IMR-90 (cell line): ENCODE measurements at regions not wholly inside any gene's neighbourhood (a gene's known extent, or its start where the extent isn't known, plus 50 kb on each side); places are given as distances from the start of the nearest gene placed in this dataset.

ENCODE experiments used
- ATAC-seq: fragments of 200-7000 bp; cut with Tn5 transposase; 2 replicates; pipeline ENCODE4 v1.9.1; 2020; ENCODE audit warnings: low read depth, mild to moderate bottlenecking, moderate library complexity
- BruUV-seq: library from RNA; stranded (reverse); fragments of 400-500 nt; replicated peaks from 2 replicates; lab custom pipeline; 2021; lab: Mats Ljungman, UMichigan
- CTCF ChIA-PET: fragments of 300-600 bp; formaldehyde crosslinking; extraction: SDS; loops from one replicate; lab custom pipeline; 2021; ENCODE audit warnings: antibody characterized with exemption; lab: Yijun Ruan, JAX
- POLR2A ChIA-PET: fragments of 300-600 bp; sonication (Branson Sonifier 250); formaldehyde crosslinking; loops from one replicate; lab custom pipeline; 2022; ENCODE audit warnings: antibody characterized with exemption; ENCODE audit not compliant: unreplicated experiment; lab: Charles Lee
- DNase-seq: peaks from one replicate; pipeline ENCODE4 v3.0.0; 2013
- H2AFZ ChIP-seq: replicated peaks from 2 replicates; pipeline ENCODE3; 2013; ENCODE audit warnings: low read length, mild to moderate bottlenecking; ENCODE audit not compliant: poor library complexity
- H2AK5ac ChIP-seq: 2 replicates; pipeline ENCODE4 v1.6.1; 2013; ENCODE audit warnings: low read depth, low read length, inconsistent platforms
- H2AK9ac ChIP-seq: replicated peaks from 2 replicates; pipeline ENCODE3; 2013; ENCODE audit warnings: mild to moderate bottlenecking, low read depth, low read length, moderate library complexity; ENCODE audit not compliant: poor library complexity
- H2BK120ac ChIP-seq: 2 replicates; pipeline ENCODE4 v1.6.1; 2013; ENCODE audit warnings: low read depth, low read length, inconsistent platforms
- H2BK15ac ChIP-seq: 3 replicates; pipeline ENCODE4 v1.6.1; 2013; ENCODE audit warnings: low read depth, low read length, inconsistent platforms
- H2BK20ac ChIP-seq: 2 replicates; pipeline ENCODE4 v1.6.1; 2013; ENCODE audit warnings: low read depth, mild to moderate bottlenecking, inconsistent platforms, low read length, moderate library complexity
- H2BK5ac ChIP-seq: 2 replicates; pipeline ENCODE4 v1.6.1; 2013; ENCODE audit warnings: mild to moderate bottlenecking, low read depth, low read length, inconsistent platforms; ENCODE audit not compliant: poor library complexity, severe bottlenecking
- H3K14ac ChIP-seq: replicated peaks from 2 replicates; pipeline ENCODE4 v1.6.1; 2013; ENCODE audit warnings: low read depth, low read length, inconsistent platforms
- H3K18ac ChIP-seq: 2 replicates; pipeline ENCODE4 v1.6.1; 2013; ENCODE audit warnings: low read depth, low read length, control low read depth
- H3K23ac ChIP-seq: 2 replicates; pipeline ENCODE4 v1.6.1; 2013; ENCODE audit warnings: low read depth, low read length, inconsistent platforms
- H3K27ac ChIP-seq: 2 replicates; pipeline ENCODE4 v1.5.1; 2013; ENCODE audit warnings: mild to moderate bottlenecking, control low read depth, low read length; ENCODE audit not compliant: insufficient read depth
- H3K27me3 ChIP-seq: 2 replicates; pipeline ENCODE4 v1.6.1; 2013; ENCODE audit warnings: low read length; ENCODE audit not compliant: control insufficient read depth, insufficient read depth
- H3K36me3 ChIP-seq: 2 replicates; pipeline ENCODE4 v1.6.1; 2013; ENCODE audit warnings: low read length, mixed read lengths; ENCODE audit not compliant: control insufficient read depth, insufficient read depth
- H3K4ac ChIP-seq: 2 replicates; pipeline ENCODE4 v1.6.1; 2013; ENCODE audit warnings: low read depth, low read length, inconsistent platforms
- H3K4me1 ChIP-seq: 2 replicates; pipeline ENCODE4 v1.6.1; 2013; ENCODE audit warnings: low read length, mixed read lengths; ENCODE audit not compliant: control insufficient read depth, insufficient read depth
- H3K4me2 ChIP-seq: 2 replicates; pipeline ENCODE4 v1.6.1; 2013; ENCODE audit warnings: low read depth, mild to moderate bottlenecking, control low read depth, low read length, moderate library complexity
- H3K4me3 ChIP-seq: 2 replicates; pipeline ENCODE4 v1.5.1; 2013; ENCODE audit warnings: low read depth, mild to moderate bottlenecking, control low read depth, low read length, moderate library complexity; ENCODE audit not compliant: insufficient read depth
- H3K56ac ChIP-seq: 2 replicates; pipeline ENCODE4 v1.6.1; 2013; ENCODE audit warnings: low read length, inconsistent platforms; ENCODE audit not compliant: insufficient read depth; ENCODE audit errors: extremely low read depth
- H3K79me1 ChIP-seq, 2 experiments: 2 replicates each; pipeline ENCODE4 v1.6.1; 2013; ENCODE audit warnings: low read length in 2 of 2, inconsistent platforms in 1 of 2, low read depth in 1 of 2
- H3K9ac ChIP-seq: 2 replicates; pipeline ENCODE4 v1.6.1; 2013; ENCODE audit warnings: low read depth, low read length, control low read depth
- H3K9me1 ChIP-seq: 2 replicates; pipeline ENCODE4 v1.6.1; 2013; ENCODE audit warnings: low read length, inconsistent platforms; ENCODE audit not compliant: insufficient read depth
- H3K9me3 ChIP-seq: 2 replicates; pipeline ENCODE4 v1.6.1; 2013; ENCODE audit warnings: low read length; ENCODE audit not compliant: control insufficient read depth, insufficient read depth
- H4K20me1 ChIP-seq: 2 replicates; pipeline ENCODE4 v1.6.1; 2013; ENCODE audit warnings: low read length, inconsistent platforms; ENCODE audit not compliant: insufficient read depth
- H4K5ac ChIP-seq: 2 replicates; pipeline ENCODE4 v1.6.1; 2013; ENCODE audit warnings: mild to moderate bottlenecking, low read depth, low read length, control low read depth
- H4K8ac ChIP-seq, 2 experiments: 2 replicates each; pipeline ENCODE4 v1.6.1; 2013; ENCODE audit warnings: low read depth in 2 of 2, low read length in 2 of 2, control low read depth in 1 of 2, inconsistent platforms in 1 of 2
- H4K91ac ChIP-seq: 2 replicates; pipeline ENCODE4 v1.6.1; 2013; ENCODE audit warnings: low read depth, low read length, inconsistent platforms; ENCODE audit not compliant: insufficient read depth
- CEBPB ChIP-seq: IDR thresholded peaks from 2 replicates; pipeline ENCODE4 v1.6.1; 2012; ENCODE audit warnings: low read depth, low read length, improper control_type of control experiment
- WGBS, 2 experiments: methylation state at CpG; one replicate each; pipeline versions ENCODE4 v1.1.5 to v1.1.7; 2013; ENCODE audit warnings: missing lambda C conversion rate in 2 of 2; ENCODE audit not compliant: insufficient read length in 1 of 2; ENCODE audit errors: extremely low coverage in 2 of 2; 5-methylcytosine and 5-hydroxymethylcytosine counted together
- dilution Hi-C: fragments of 300-500 bp; cut with HindIII; formaldehyde crosslinking; loops from one replicate; pipeline ENCODE4 v1.14.3; 2018; ENCODE audit warnings: low sequenced_read_pairs; ENCODE audit not compliant: unreplicated experiment
- in situ Hi-C: fragments of 300-500 bp; cut with MboI; formaldehyde crosslinking; loops from 3 replicates; pipeline ENCODE4 v1.14.3; 2019; ENCODE audit warnings: low sequenced_read_pairs, inconsistent platforms, mixed read lengths
- intact Hi-C: fragments of 100-400 bp; cut with micrococcal nuclease; formaldehyde crosslinking; loops from 2 replicates; pipeline ENCODE4 v1.10.0; 2022
- TF ChIP-seq, protein P1 (sequence below): conservative IDR thresholded peaks from 2 replicates; pipeline ENCODE4 v1.5.1; 2012; ENCODE audit warnings: mild to moderate bottlenecking, low read depth, low read length, improper control_type of control experiment

DNA sequence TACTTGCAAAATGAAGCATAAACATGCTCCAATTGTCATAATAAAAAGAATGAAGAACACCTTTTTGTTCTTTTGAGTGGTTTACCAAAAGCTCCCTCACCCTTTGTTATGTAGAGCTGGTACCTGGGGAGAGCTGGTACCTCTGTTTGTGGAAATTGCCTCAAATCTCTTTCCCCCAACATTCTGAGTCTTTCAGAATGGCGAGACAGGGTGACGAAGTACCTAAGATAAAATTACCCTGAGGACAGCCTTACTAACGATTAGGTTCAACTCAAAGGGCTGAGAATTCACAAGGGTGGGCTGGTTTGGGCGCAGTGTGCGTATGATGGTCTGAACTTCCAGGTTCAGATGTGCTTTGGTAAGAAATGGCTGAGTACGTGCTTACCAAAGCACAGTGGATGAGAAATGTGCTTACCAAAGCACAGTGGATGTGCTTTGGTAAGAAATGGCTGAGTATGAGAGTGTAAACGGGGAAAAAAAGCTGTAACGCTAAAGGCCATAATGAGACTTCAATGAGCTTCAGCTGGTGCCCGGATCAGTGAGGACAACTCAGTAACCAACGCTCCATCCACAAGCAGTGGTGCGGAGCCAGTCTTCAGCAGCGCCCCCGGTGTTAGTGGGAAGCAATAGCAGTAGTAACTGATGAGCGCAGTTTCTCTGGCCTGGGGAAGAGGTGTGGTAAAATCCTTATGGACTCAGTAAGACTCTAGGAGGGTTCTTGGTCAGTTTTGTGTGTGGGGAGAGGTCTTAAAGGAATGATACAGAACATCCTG is 72.3 kb upstream of the LRIG1 start:
- no peak overlapping the region for H4K5ac ChIP-seq
- 75% methylated on average over 7 of the region's 14 CpGs; no CpG with 5 or more reads in 1 of the 2 experiments for WGBS, 2 experiments
- H2BK120ac ChIP-seq = no peak overlapping the region
- no peak overlapping the region for H3K18ac ChIP-seq
- no TSS peak for BruUV-seq
- no peak overlapping the region for H2BK20ac ChIP-seq
- peaks cover 2% of the 10 kb centered on the region; the same call in 1 of the 2 replicates for H3K9me3 ChIP-seq
- no peaks in the 10 kb centered on the region; the same call in 1 of the 2 replicates for H3K9me1 ChIP-seq
- H3K4me2 ChIP-seq = no peak overlapping the region
- H3K4ac ChIP-seq = no peak overlapping the region
- no peak overlapping the region for H2BK15ac ChIP-seq
- H3K36me3 ChIP-seq = no peaks in the 10 kb centered on the region
- H2AK5ac ChIP-seq = no peak overlapping the region
- no peaks in the 10 kb centered on the region for H3K27me3 ChIP-seq
- ChIA-PET POLR2A (no interaction called here), CTCF (no interaction called here)
- no peak overlapping the region for H4K91ac ChIP-seq
- H2AFZ ChIP-seq = no peak overlapping the region
- peak overlapping the region; percentile 25 for H2AK9ac ChIP-seq
- no peak overlapping the region for H3K4me3 ChIP-seq
- in situ Hi-C loops = no loop called here
- no peak overlapping the region for H4K8ac ChIP-seq
- no peak overlapping the region for H3K14ac ChIP-seq
- H3K4me1 ChIP-seq = no peaks in the 10 kb centered on the region
- no peak overlapping the region; the same call in 1 of the 2 replicates for H3K23ac ChIP-seq
- H3K9ac ChIP-seq = no peak overlapping the region
- H3K27ac ChIP-seq = no peak overlapping the region
- H3K56ac ChIP-seq = no peak overlapping the region
- no peak for TF ChIP-seq CEBPB
- TF ChIP-seq, protein P1, sequence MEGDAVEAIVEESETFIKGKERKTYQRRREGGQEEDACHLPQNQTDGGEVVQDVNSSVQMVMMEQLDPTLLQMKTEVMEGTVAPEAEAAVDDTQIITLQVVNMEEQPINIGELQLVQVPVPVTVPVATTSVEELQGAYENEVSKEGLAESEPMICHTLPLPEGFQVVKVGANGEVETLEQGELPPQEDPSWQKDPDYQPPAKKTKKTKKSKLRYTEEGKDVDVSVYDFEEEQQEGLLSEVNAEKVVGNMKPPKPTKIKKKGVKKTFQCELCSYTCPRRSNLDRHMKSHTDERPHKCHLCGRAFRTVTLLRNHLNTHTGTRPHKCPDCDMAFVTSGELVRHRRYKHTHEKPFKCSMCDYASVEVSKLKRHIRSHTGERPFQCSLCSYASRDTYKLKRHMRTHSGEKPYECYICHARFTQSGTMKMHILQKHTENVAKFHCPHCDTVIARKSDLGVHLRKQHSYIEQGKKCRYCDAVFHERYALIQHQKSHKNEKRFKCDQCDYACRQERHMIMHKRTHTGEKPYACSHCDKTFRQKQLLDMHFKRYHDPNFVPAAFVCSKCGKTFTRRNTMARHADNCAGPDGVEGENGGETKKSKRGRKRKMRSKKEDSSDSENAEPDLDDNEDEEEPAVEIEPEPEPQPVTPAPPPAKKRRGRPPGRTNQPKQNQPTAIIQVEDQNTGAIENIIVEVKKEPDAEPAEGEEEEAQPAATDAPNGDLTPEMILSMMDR = peak; percentile 10; the same call in 1 of the 2 replicates
- no peaks in the 10 kb centered on the region for H4K20me1 ChIP-seq
- no peak for DNase-seq
- intact Hi-C loops = no loop called here
- dilution Hi-C loops = no loop called here
- no peak for ATAC-seq
- no peaks in the 10 kb centered on the region for H3K79me1 ChIP-seq
- no peak overlapping the region for H2BK5ac ChIP-seq
